Pancreas (tissue), 10 donors: ENCODE measurements at regions not wholly inside any gene's neighbourhood (a gene's known extent, or its start where the extent isn't known, plus 50 kb on each side); places are given as distances from the start of the nearest gene placed in this dataset.

Source experiments
- ATAC-seq, 4 donors: fragments of 200-7000 bp; cut with Tn5 transposase; one replicate each; pipeline versions ENCODE4 v1.8.0 to v1.9.1; 2020; ENCODE audit warnings: mild to moderate bottlenecking in 4 of 4, moderate library complexity in 4 of 4
- DNase-seq, 6 donors: peaks; one replicate each; pipeline ENCODE4 v3.0.0-alpha.2; 2020
- FAIRE-seq: peaks from 2 replicates; lab custom pipeline; 2012; peaks lifted over from hg19 to GRCh38; lab: Jason Lieb, UNC
- H3K27ac ChIP-seq, 4 donors: fragments of 200-600 bp; sonication (generic); 1 replicate in 3 of 4; 2 replicates in 1 of 4; pipeline versions ENCODE4 v1.5.0 to v1.8.0; 2020
- H3K27me3 ChIP-seq, 4 donors: fragments of 200-600 bp; one replicate each; pipeline ENCODE4 v1.8.0; 2021
- H3K36me3 ChIP-seq, 3 donors: fragments of 200-600 bp; sonication (generic) in 1 of 3; one replicate each; pipeline versions ENCODE4 v1.5.0 to v1.8.0; 2020 to 2021
- H3K4me1 ChIP-seq, 3 donors: fragments of 200-600 bp; one replicate each; pipeline ENCODE4 v1.8.0; 2021
- H3K4me3 ChIP-seq, 4 donors: fragments of 200-600 bp; sonication (generic) in 2 of 4; one replicate each; pipeline versions ENCODE4 v1.5.0 to v1.8.0; 2020 to 2021
- H3K9me3 ChIP-seq, 4 donors: fragments of 200-600 bp; one replicate each; pipeline ENCODE4 v1.8.0; 2021
- WGBS, 2 donors: extraction: QIAGEN DNeasy Blood & Tissue Kit; methylation state at CpG; one replicate each; pipeline ENCODE4 v1.1.7; 2013; 5-methylcytosine and 5-hydroxymethylcytosine counted together
- intact Hi-C, 3 donors: fragments of 100-400 bp; cut with DNase I; formaldehyde crosslinking; loops; one replicate each; pipeline versions ENCODE4 v1.11.1 to v1.14.2; 2022
- TF ChIP-seq, protein P1 (sequence below), 4 donors: fragments of 200-600 bp; sonication (generic) in 3 of 4; IDR thresholded peaks; one replicate each; pipeline versions ENCODE4 v1.5.0 to v1.8.0; 2021; ENCODE audit warnings: antibody characterized with exemption in 4 of 4
- donor health status: healthy with polysubstance abuse.
- donor health status: DM: no; HTN: no; CAD: no; lungs with moderate emphysema.
- donor health status: DM: no; HTN: no; CAD: no.
- donor health status: control.
- donor health status: control.
- donor health status: Bipolar disorder and iron deficiency.
- donor health status: DM: yes; HTN: yes; CAD: no.
- donor health status: DM: no; HTN: no; CAD: no.
- donor health status: DM: no; HTN: no; CAD: no.
- donor health status: DM: yes; HTN: yes; CAD: no.

DNA sequence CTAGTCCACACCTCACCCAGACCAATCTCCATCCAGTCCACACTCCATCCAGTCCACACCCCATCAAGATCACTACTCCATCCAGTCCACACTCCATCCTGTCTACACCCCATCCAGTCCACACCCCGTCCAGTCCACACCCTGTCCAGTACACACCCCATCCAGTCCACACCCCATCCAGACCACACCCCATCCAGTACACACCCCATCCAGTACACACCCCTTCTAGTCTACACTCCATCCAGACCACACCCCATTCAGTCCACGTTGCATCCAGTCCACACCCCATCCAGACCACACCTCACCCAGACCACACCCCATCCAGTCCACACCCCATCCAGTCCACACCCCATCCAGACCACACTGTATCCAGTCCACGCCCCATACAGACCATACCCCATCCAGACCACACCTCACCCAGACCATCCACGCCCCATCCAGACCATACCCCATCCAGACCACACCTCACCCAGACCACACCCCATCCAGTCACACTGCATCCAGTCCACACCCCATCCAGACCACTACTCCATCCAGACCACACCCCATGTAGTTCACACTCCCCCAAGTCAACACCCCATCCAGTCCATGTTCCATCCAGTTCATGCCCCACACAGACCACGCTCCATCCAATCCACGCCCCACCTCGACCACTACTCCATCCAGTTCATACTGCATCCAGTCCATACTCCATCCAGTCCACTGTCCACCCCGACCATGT, 116.6 kb upstream of the RTL1 start:
- no peaks in the 10 kb centered on the region for H3K36me3 ChIP-seq
- 84 to 90% methylated on average over 8 of the region's 8 CpGs for WGBS, 2 donors
- no peaks in the 10 kb centered on the region for H3K9me3 ChIP-seq
- ATAC-seq: peak in 1 of 4 donors; percentile 8
- no peaks in the 10 kb centered on the region for H3K27me3 ChIP-seq
- H3K27ac ChIP-seq: no peak overlapping the region
- DNase-seq: peak in 3 of 6 donors; percentile 7 to 35 (median 11)
- TF ChIP-seq, protein P1, sequence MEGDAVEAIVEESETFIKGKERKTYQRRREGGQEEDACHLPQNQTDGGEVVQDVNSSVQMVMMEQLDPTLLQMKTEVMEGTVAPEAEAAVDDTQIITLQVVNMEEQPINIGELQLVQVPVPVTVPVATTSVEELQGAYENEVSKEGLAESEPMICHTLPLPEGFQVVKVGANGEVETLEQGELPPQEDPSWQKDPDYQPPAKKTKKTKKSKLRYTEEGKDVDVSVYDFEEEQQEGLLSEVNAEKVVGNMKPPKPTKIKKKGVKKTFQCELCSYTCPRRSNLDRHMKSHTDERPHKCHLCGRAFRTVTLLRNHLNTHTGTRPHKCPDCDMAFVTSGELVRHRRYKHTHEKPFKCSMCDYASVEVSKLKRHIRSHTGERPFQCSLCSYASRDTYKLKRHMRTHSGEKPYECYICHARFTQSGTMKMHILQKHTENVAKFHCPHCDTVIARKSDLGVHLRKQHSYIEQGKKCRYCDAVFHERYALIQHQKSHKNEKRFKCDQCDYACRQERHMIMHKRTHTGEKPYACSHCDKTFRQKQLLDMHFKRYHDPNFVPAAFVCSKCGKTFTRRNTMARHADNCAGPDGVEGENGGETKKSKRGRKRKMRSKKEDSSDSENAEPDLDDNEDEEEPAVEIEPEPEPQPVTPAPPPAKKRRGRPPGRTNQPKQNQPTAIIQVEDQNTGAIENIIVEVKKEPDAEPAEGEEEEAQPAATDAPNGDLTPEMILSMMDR (IDR thresholded peaks at IDR 0.05): no peak
- no peak overlapping the region for H3K4me3 ChIP-seq
- no peak for FAIRE-seq
- H3K4me1 ChIP-seq: no peaks in the 10 kb centered on the region
- intact Hi-C loops: no loop called here

DNA sequence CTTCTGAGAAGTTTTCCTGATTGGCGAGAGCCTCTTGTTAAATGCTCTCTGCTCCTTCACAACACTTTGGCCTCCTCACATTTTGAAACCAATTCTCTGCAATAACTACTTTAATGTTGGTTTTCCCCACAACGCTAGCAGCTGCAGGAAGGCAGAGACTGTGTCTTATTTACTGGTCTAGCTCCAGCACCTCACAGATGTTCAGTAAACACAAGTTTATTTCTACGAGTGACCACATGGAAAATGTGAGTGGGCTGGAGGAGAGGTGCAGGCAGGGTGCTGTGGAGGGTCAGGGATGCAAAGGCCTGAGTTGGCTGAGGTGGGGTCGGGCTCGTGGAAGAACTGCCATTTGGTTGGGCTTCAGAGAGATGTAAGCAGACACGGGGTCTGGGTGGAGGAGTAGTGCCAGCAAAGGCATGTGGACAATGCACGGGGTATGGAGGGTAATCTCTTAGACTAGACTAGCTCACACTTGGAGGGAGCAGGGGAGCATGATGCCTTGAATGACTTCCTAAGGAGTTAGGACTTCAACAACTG, 117.4 kb upstream of the RTL1 start:
- WGBS, 2 donors: 77 to 84% methylated on average over 7 of the region's 7 CpGs
- no peaks in the 10 kb centered on the region for H3K4me1 ChIP-seq
- DNase-seq (peak in 3 of 6 donors; percentile 3 to 29 (median 4)), FAIRE-seq (no peak), ATAC-seq (no peak)
- no peak overlapping the region for H3K27ac ChIP-seq
- TF ChIP-seq, protein P1 (IDR thresholded peaks at IDR 0.05): no peak
- intact Hi-C loops: no loop called here
- no peaks in the 10 kb centered on the region for H3K36me3 ChIP-seq
- H3K4me3 ChIP-seq: no peak overlapping the region
- H3K9me3 ChIP-seq: no peaks in the 10 kb centered on the region
- H3K27me3 ChIP-seq: no peaks in the 10 kb centered on the region

DNA sequence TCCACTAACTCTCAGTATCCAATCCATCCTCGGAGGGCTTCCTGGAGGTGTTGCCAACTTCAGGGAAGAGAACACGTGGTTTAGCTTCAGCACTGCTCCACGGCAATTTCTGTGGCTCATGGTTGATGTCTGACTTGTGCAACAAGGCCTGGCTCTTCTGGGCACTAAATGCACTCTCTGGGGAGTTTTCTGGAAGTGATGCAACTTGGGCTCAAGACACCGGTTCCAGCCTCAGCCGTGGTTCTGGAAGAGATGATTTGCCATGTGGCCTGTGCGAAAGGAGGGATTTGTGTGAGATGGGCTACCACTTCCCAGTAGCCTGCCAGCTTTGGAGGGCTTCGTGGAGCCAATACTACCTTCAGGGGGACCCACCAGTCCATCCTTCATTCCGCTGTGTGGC, 118.6 kb upstream of the RTL1 start:
- peak in 2 of 6 donors; percentile 3 to 5 for DNase-seq

DNA sequence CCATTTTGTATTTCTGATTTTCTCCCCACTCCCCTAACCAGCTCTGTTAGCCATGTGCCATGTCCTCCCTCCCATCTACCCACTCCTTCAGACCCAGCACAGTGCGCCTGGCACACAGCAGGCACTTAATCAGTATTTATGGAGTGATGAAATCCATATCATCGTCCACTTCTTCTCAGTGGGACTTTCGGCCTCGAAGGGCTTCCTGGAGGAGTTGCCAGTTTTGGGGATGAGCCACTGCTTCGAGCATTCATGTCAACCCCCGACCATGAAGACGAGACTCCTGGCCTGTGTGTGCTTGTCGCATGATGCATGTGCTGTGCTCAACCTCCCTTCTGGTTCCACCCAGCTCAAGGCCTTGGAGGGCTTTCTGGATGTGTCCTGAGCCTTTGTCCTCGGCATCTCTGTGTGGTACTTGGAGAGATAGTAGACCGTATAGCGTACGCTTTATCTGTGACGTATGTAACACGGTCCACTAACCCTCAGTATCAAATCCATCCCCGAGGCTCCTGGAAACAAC, 119.5 kb upstream of the RTL1 start:
- TF ChIP-seq, protein P1 (IDR thresholded peaks at IDR 0.05): no peak
- no peaks in the 10 kb centered on the region for H3K4me1 ChIP-seq
- no peak overlapping the region for H3K4me3 ChIP-seq
- peak in 2 of 6 donors; percentile 4 to 17 for DNase-seq
- H3K36me3 ChIP-seq: no peaks in the 10 kb centered on the region
- no peak overlapping the region for H3K27ac ChIP-seq
- no peak for ATAC-seq
- WGBS, 2 donors: 82 to 91% methylated on average over 15 of the region's 15 CpGs
- no peaks in the 10 kb centered on the region for H3K27me3 ChIP-seq
- no peak for FAIRE-seq
- H3K9me3 ChIP-seq: no peaks in the 10 kb centered on the region
- intact Hi-C loops: no loop called here

More for the DNA sequence above, 118.6 kb upstream of the RTL1 start:
- no peaks in the 10 kb centered on the region for H3K27me3 ChIP-seq
- H3K4me1 ChIP-seq: no peaks in the 10 kb centered on the region
- ATAC-seq: no peak
- no peaks in the 10 kb centered on the region for H3K9me3 ChIP-seq
- TF ChIP-seq, protein P1 (IDR thresholded peaks at IDR 0.05): no peak
- intact Hi-C loops: no loop called here
- 87 to 92% methylated on average over 8 of the region's 8 CpGs for WGBS, 2 donors
- no peak overlapping the region for H3K27ac ChIP-seq
- H3K36me3 ChIP-seq: no peaks in the 10 kb centered on the region
- H3K4me3 ChIP-seq: no peak overlapping the region
- FAIRE-seq: no peak

DNA sequence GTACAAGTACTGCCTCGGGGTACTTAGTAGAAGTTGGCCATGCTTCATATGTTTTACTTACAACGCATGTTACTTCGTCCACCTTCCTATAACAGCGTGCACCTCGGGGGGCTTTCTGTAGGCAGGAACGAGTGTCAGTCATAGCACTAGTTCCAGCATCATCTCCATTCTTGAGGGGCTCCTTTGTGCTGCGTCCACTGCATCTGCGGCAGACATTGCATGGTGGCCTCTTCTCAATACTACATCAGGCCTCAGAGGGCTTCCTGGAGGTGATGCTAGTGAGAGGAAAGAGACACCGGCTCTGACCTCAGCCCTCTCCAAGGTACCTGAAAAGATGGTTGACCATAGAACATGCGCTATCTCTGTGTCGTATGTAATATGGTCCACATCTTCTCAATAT, 121.2 kb upstream of the RTL1 start:
- FAIRE-seq (no peak), ATAC-seq (no peak), DNase-seq (peak in 1 of 6 donors; percentile 2)
- no peak overlapping the region for H3K27ac ChIP-seq
- intact Hi-C loops: no loop called here
- TF ChIP-seq, protein P1 (IDR thresholded peaks at IDR 0.05): no peak
- no peaks in the 10 kb centered on the region for H3K9me3 ChIP-seq
- H3K4me3 ChIP-seq: no peak overlapping the region
- H3K4me1 ChIP-seq: no peaks in the 10 kb centered on the region
- 81 to 87% methylated on average over 11 of the region's 11 CpGs for WGBS, 2 donors
- no peaks in the 10 kb centered on the region for H3K36me3 ChIP-seq
- no peaks in the 10 kb centered on the region for H3K27me3 ChIP-seq
